Keratinocyte (primary cell): ENCODE measurements at regions not wholly inside any gene's neighbourhood (a gene's known extent, or its start where the extent isn't known, plus 50 kb on each side); places are given as distances from the start of the nearest gene placed in this dataset.

ENCODE experiments used
- DNase-seq: peaks from one replicate; pipeline ENCODE4 v3.0.0-alpha.2; 2011; ENCODE audit warnings: low read depth, missing footprints, low spot score
- FAIRE-seq: peaks from 2 replicates; lab custom pipeline; 2011; peaks lifted over from hg19 to GRCh38; lab: Jason Lieb, UNC
- H2AFZ ChIP-seq: 2 replicates; pipeline ENCODE4 v1.6.0; 2012; ENCODE audit warnings: low read length, control low read depth, inconsistent platforms; ENCODE audit not compliant: control insufficient read depth
- H3K27ac ChIP-seq: 2 replicates; pipeline ENCODE4 v1.5.1; 2011; ENCODE audit warnings: low read length; ENCODE audit not compliant: control insufficient read depth, insufficient read depth
- H3K27me3 ChIP-seq: 3 replicates; pipeline ENCODE4 v1.6.0; 2011; ENCODE audit warnings: low read length; ENCODE audit not compliant: control insufficient read depth, insufficient read depth; ENCODE audit errors: extremely low read depth
- H3K36me3 ChIP-seq, 2 experiments: 2 replicates in 1 of 2; 3 replicates in 1 of 2; pipeline ENCODE4 v1.5.1; 2011; ENCODE audit warnings: low read length in 2 of 2, mild to moderate bottlenecking in 1 of 2; ENCODE audit not compliant: control insufficient read depth in 2 of 2, insufficient read depth in 2 of 2; ENCODE audit errors: extremely low read depth in 1 of 2
- H3K4me1 ChIP-seq: 3 replicates; pipeline ENCODE4 v1.5.1; 2011; ENCODE audit warnings: low read length; ENCODE audit not compliant: control insufficient read depth, insufficient read depth; ENCODE audit errors: extremely low read depth
- H3K4me2 ChIP-seq: 3 replicates; pipeline ENCODE4 v1.6.0; 2011; ENCODE audit warnings: low read depth, low read length; ENCODE audit not compliant: control insufficient read depth, insufficient read depth; ENCODE audit errors: extremely low read depth
- H3K4me3 ChIP-seq, 3 experiments: fragments of 200-600 bp in 1 of 3; sonication (generic) in 1 of 3; 2 replicates in 2 of 3; 3 replicates in 1 of 3; pipeline ENCODE4 v1.5.1; 2011 to 2016; ENCODE audit warnings: low read length in 3 of 3, mild to moderate bottlenecking in 3 of 3, control low read depth in 2 of 3, inconsistent platforms in 1 of 3, low read depth in 1 of 3, mixed read lengths in 1 of 3, mixed run types in 1 of 3, moderate library complexity in 1 of 3; ENCODE audit not compliant: control insufficient read depth in 2 of 3, insufficient read depth in 2 of 3; ENCODE audit errors: extremely low read depth in 1 of 3
- H3K79me2 ChIP-seq: 2 replicates; pipeline ENCODE4 v1.6.0; 2012; ENCODE audit warnings: low read length; ENCODE audit not compliant: control insufficient read depth, insufficient read depth
- H3K9ac ChIP-seq: 3 replicates; pipeline ENCODE4 v1.6.0; 2011; ENCODE audit warnings: low read length; ENCODE audit not compliant: control insufficient read depth, insufficient read depth; ENCODE audit errors: extremely low read depth
- H3K9me1 ChIP-seq: 3 replicates; pipeline ENCODE4 v1.6.0; 2011; ENCODE audit warnings: low read length; ENCODE audit not compliant: control insufficient read depth, insufficient read depth; ENCODE audit errors: extremely low read depth
- H3K9me3 ChIP-seq: 2 replicates; pipeline ENCODE4 v1.5.1; 2012; ENCODE audit warnings: low read depth, low read length; ENCODE audit not compliant: control insufficient read depth
- H4K20me1 ChIP-seq: 3 replicates; pipeline ENCODE4 v1.6.0; 2011; ENCODE audit warnings: low read length; ENCODE audit not compliant: control insufficient read depth, insufficient read depth; ENCODE audit errors: extremely low read depth
- CTCF ChIP-seq, 3 experiments: IDR thresholded peaks in 1 of 3; conservative IDR thresholded peaks in 1 of 3; optimal IDR thresholded peaks in 1 of 3; 2 replicates in 2 of 3; 3 replicates in 1 of 3; pipeline versions ENCODE3 to v1.5.1; 2011; ENCODE audit warnings: low read length in 3 of 3, mild to moderate bottlenecking in 3 of 3, moderate library complexity in 2 of 3, control low read depth in 1 of 3, inconsistent platforms in 1 of 3; ENCODE audit not compliant: insufficient read depth in 2 of 3; ENCODE audit errors: extremely low read depth in 1 of 3
- EZH2 ChIP-seq: IDR thresholded peaks from one replicate; pipeline ENCODE4 v1.6.1; 2012; ENCODE audit warnings: inconsistent platforms, mild to moderate bottlenecking, low read length, moderate library complexity
- dilution Hi-C: fragments of 300-500 bp; cut with MboI; formaldehyde crosslinking; loops from one replicate; pipeline ENCODE4 v1.7.0; 2020; ENCODE audit warnings: low sequenced_read_pairs; ENCODE audit not compliant: extremely low pct_ligation_motif_present

GRCh38 chr5:92896722-92897121 lies 684.3 kb downstream of the NR2F1-AS1 start:
- dilution Hi-C loops = no loop called here
- no peak overlapping the region for H3K4me3 ChIP-seq
- no peak overlapping the region for H3K27ac ChIP-seq
- no peak overlapping the region for H3K4me2 ChIP-seq
- no peak overlapping the region for H3K9ac ChIP-seq
- FAIRE-seq = no peak
- no peaks in the 10 kb centered on the region for H3K9me1 ChIP-seq
- H2AFZ ChIP-seq = no peak overlapping the region
- H3K79me2 ChIP-seq = no peaks in the 10 kb centered on the region
- no peak for TF ChIP-seq EZH2
- no peak for DNase-seq
- H3K27me3 ChIP-seq = no peaks in the 10 kb centered on the region
- H3K9me3 ChIP-seq = no peaks in the 10 kb centered on the region
- H3K36me3 ChIP-seq = no peaks in the 10 kb centered on the region
- no peaks in the 10 kb centered on the region for H3K4me1 ChIP-seq
- no peaks in the 10 kb centered on the region for H4K20me1 ChIP-seq

DNA sequence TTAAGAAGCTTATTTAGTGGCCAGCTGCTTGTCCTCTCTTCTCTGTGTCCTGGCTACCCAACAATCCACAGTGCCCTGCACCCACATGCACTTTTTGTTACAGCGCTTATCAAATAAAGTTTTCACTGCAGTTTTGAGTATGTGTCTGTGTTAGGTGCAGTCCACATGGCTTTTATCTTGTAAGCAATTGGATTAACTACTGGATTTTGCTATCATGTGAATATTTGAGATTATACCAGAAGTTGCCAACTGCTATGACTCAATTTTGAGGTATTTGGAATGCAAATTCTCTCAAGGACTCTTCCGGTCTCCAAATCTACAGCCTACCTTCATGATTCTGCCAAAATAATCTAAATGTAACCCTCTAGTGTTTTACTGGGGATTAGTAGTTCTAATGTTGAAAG lies 690.2 kb downstream of the NR2F1-AS1 start:
- H3K36me3 ChIP-seq = no peaks in the 10 kb centered on the region
- no peak overlapping the region for H3K9ac ChIP-seq
- H3K27ac ChIP-seq = no peak overlapping the region
- FAIRE-seq = no peak
- H4K20me1 ChIP-seq = no peaks in the 10 kb centered on the region
- no peak for DNase-seq
- no peaks in the 10 kb centered on the region for H3K9me3 ChIP-seq
- H3K4me1 ChIP-seq = no peaks in the 10 kb centered on the region
- H3K79me2 ChIP-seq = no peaks in the 10 kb centered on the region
- no peak overlapping the region for H2AFZ ChIP-seq
- no peak for TF ChIP-seq EZH2
- TF ChIP-seq CTCF (optimal IDR thresholded peaks at IDR 0.05 in 1 of 3, IDR thresholded peaks at IDR 0.05 in 1 of 3, conservative IDR thresholded peaks at IDR 0.05 in 1 of 3; ENCODE audit: extremely low read depth in 1 of 3, insufficient read depth in 2 of 3, low read length in 3 of 3) = no peak
- H3K9me1 ChIP-seq = no peaks in the 10 kb centered on the region
- dilution Hi-C loops = no loop called here
- peaks cover 2% of the 10 kb centered on the region for H3K27me3 ChIP-seq
- H3K4me3 ChIP-seq = no peak overlapping the region
- H3K4me2 ChIP-seq = no peak overlapping the region

GRCh38 chr5:92889140-92889539 lies 691.9 kb downstream of the NR2F1-AS1 start:
- FAIRE-seq = no peak
- H4K20me1 ChIP-seq = no peaks in the 10 kb centered on the region
- no peak overlapping the region for H3K4me2 ChIP-seq

More at GRCh38 chr5:92889140-92889539, 691.9 kb downstream of the NR2F1-AS1 start:
- dilution Hi-C loops = no loop called here
- no peak overlapping the region for H3K9ac ChIP-seq
- no peaks in the 10 kb centered on the region for H3K4me1 ChIP-seq
- H3K27me3 ChIP-seq = peaks cover 4% of the 10 kb centered on the region
- no peak overlapping the region for H3K27ac ChIP-seq
- H3K4me3 ChIP-seq = no peak overlapping the region
- TF ChIP-seq EZH2 = no peak
- no peak for TF ChIP-seq CTCF (optimal IDR thresholded peaks at IDR 0.05 in 1 of 3, IDR thresholded peaks at IDR 0.05 in 1 of 3, conservative IDR thresholded peaks at IDR 0.05 in 1 of 3; ENCODE audit: extremely low read depth in 1 of 3, insufficient read depth in 2 of 3, low read length in 3 of 3)
- H2AFZ ChIP-seq = no peak overlapping the region
- no peaks in the 10 kb centered on the region for H3K9me1 ChIP-seq
- no peaks in the 10 kb centered on the region for H3K36me3 ChIP-seq
- no peaks in the 10 kb centered on the region for H3K79me2 ChIP-seq
- no peak for DNase-seq
- H3K9me3 ChIP-seq = no peaks in the 10 kb centered on the region
